ENCODE measurements at regions not wholly inside any gene's neighbourhood (a gene's known extent, or its start where the extent isn't known, plus 50 kb on each side); places are given as distances from the start of the nearest gene placed in this dataset.

GRCh38 chr20:19098117-19098516 is 114.3 kb upstream of the SLC24A3 start (continued):
- TF ChIP-seq, protein P1, sequence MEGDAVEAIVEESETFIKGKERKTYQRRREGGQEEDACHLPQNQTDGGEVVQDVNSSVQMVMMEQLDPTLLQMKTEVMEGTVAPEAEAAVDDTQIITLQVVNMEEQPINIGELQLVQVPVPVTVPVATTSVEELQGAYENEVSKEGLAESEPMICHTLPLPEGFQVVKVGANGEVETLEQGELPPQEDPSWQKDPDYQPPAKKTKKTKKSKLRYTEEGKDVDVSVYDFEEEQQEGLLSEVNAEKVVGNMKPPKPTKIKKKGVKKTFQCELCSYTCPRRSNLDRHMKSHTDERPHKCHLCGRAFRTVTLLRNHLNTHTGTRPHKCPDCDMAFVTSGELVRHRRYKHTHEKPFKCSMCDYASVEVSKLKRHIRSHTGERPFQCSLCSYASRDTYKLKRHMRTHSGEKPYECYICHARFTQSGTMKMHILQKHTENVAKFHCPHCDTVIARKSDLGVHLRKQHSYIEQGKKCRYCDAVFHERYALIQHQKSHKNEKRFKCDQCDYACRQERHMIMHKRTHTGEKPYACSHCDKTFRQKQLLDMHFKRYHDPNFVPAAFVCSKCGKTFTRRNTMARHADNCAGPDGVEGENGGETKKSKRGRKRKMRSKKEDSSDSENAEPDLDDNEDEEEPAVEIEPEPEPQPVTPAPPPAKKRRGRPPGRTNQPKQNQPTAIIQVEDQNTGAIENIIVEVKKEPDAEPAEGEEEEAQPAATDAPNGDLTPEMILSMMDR (IDR thresholded peaks at IDR 0.05): no peak
- TF ChIP-seq YY1 (IDR thresholded peaks at IDR 0.05; ENCODE audit: low read depth) (no peak), SIN3A (IDR thresholded peaks at IDR 0.05; ENCODE audit: borderline replicate concordance, low read depth, low read length) (no peak), TCF12 (IDR thresholded peaks at IDR 0.05) (no peak), RCOR1 (IDR thresholded peaks at IDR 0.05; ENCODE audit: low read length) (no peak), RXRA (IDR thresholded peaks at IDR 0.05; ENCODE audit: borderline replicate concordance, low read depth) (no peak), MEF2A (IDR thresholded peaks at IDR 0.05; ENCODE audit: borderline replicate concordance, low read depth) (no peak)
- TF ChIP-seq, protein P2, sequence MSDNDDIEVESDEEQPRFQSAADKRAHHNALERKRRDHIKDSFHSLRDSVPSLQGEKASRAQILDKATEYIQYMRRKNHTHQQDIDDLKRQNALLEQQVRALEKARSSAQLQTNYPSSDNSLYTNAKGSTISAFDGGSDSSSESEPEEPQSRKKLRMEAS (IDR thresholded peaks at IDR 0.05; ENCODE audit: low read depth): no peak
- TF ChIP-seq, protein P3, sequence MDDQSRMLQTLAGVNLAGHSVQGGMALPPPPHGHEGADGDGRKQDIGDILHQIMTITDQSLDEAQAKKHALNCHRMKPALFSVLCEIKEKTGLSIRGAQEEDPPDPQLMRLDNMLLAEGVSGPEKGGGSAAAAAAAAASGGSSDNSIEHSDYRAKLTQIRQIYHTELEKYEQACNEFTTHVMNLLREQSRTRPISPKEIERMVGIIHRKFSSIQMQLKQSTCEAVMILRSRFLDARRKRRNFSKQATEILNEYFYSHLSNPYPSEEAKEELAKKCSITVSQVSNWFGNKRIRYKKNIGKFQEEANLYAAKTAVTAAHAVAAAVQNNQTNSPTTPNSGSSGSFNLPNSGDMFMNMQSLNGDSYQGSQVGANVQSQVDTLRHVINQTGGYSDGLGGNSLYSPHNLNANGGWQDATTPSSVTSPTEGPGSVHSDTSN (IDR thresholded peaks at IDR 0.05): no peak

GRCh38 chr20:19098806-19099578 is 113.5 kb upstream of the SLC24A3 start:
- WGBS (ENCODE audit: low lambda C conversion rate): 5% methylated on average over 7 of the region's 8 CpGs
- H3K9me2 ChIP-seq: no peaks in the 10 kb centered on the region
- no peaks in the 10 kb centered on the region for H3F3A ChIP-seq (replicated peaks; ENCODE audit: insufficient read depth)
- H3K27me3 ChIP-seq (ENCODE audit: insufficient read depth): no peaks in the 10 kb centered on the region
- ChIA-PET POLR2A (no interaction called here), CTCF (no interaction called here)
- no peaks in the 10 kb centered on the region for H3K9me3 ChIP-seq
- H3K4me1 ChIP-seq (ENCODE audit: control insufficient read depth in 1 of 2, insufficient read depth in 2 of 2, low read depth in 1 of 2, low read length in 1 of 2): no peaks in the 10 kb centered on the region
- H4K20me1 ChIP-seq (ENCODE audit: insufficient read depth): no peaks in the 10 kb centered on the region
- H3K79me2 ChIP-seq (ENCODE audit: insufficient read depth): no peaks in the 10 kb centered on the region
- H2AFZ ChIP-seq (ENCODE audit: low read depth): no peak overlapping the region
- no peak overlapping the region for H3K9ac ChIP-seq
- no peak for DNase-seq
- TF ChIP-seq CHD2 (IDR thresholded peaks at IDR 0.05; ENCODE audit: low read length, partially characterized antibody): no peak
- no peak for TF ChIP-seq POLR2AphosphoS5 (IDR thresholded peaks at IDR 0.05; ENCODE audit: low read depth, low read length)
- no peak for TF ChIP-seq GABPA (IDR thresholded peaks at IDR 0.05; ENCODE audit: low read depth)
- TF ChIP-seq RCOR1 (IDR thresholded peaks at IDR 0.05; ENCODE audit: low read length): no peak
- no peak for TF ChIP-seq JUND (IDR thresholded peaks at IDR 0.05)
- TF ChIP-seq SMC3 (IDR thresholded peaks at IDR 0.05; ENCODE audit: low read depth, low read length): no peak
- TF ChIP-seq NRF1 (IDR thresholded peaks at IDR 0.05; ENCODE audit: low read depth, low read length): no peak
- TF ChIP-seq YY1 (IDR thresholded peaks at IDR 0.05; ENCODE audit: low read depth): no peak
- TF ChIP-seq SIN3A (IDR thresholded peaks at IDR 0.05; ENCODE audit: borderline replicate concordance, low read depth, low read length): no peak
- no peak for TF ChIP-seq FOSL2 (IDR thresholded peaks at IDR 0.05; ENCODE audit: borderline replicate concordance, low read depth)
- TF ChIP-seq EZH2phosphoT487 (IDR thresholded peaks at IDR 0.05; ENCODE audit: borderline replicate concordance, low read depth): no peak
- TF ChIP-seq, protein P4, sequence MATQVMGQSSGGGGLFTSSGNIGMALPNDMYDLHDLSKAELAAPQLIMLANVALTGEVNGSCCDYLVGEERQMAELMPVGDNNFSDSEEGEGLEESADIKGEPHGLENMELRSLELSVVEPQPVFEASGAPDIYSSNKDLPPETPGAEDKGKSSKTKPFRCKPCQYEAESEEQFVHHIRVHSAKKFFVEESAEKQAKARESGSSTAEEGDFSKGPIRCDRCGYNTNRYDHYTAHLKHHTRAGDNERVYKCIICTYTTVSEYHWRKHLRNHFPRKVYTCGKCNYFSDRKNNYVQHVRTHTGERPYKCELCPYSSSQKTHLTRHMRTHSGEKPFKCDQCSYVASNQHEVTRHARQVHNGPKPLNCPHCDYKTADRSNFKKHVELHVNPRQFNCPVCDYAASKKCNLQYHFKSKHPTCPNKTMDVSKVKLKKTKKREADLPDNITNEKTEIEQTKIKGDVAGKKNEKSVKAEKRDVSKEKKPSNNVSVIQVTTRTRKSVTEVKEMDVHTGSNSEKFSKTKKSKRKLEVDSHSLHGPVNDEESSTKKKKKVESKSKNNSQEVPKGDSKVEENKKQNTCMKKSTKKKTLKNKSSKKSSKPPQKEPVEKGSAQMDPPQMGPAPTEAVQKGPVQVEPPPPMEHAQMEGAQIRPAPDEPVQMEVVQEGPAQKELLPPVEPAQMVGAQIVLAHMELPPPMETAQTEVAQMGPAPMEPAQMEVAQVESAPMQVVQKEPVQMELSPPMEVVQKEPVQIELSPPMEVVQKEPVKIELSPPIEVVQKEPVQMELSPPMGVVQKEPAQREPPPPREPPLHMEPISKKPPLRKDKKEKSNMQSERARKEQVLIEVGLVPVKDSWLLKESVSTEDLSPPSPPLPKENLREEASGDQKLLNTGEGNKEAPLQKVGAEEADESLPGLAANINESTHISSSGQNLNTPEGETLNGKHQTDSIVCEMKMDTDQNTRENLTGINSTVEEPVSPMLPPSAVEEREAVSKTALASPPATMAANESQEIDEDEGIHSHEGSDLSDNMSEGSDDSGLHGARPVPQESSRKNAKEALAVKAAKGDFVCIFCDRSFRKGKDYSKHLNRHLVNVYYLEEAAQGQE (IDR thresholded peaks at IDR 0.05; ENCODE audit: low read depth, low read length): no peak
- TF ChIP-seq, protein P3 (IDR thresholded peaks at IDR 0.05): no peak
- TF ChIP-seq RFX5 (IDR thresholded peaks at IDR 0.05; ENCODE audit: low read length): no peak
- H3K4me3 ChIP-seq (ENCODE audit: low read depth in 2 of 2, low read length in 1 of 2): no peak overlapping the region
- H3K36me3 ChIP-seq (replicated peaks in 1 of 2; ENCODE audit: control insufficient read depth in 1 of 2, insufficient read depth in 2 of 2, low read length in 1 of 2): no peaks in the 10 kb centered on the region
- no peak overlapping the region for H3K27ac ChIP-seq (ENCODE audit: low read depth in 2 of 2, low read length in 1 of 2)
- H3K4me2 ChIP-seq: no peak overlapping the region
